ENCODE measurements at regions not wholly inside any gene's neighbourhood (a gene's known extent, or its start where the extent isn't known, plus 50 kb on each side); places are given as distances from the start of the nearest gene placed in this dataset.
"Not testable (repeated sequence)": the region's sequence is repeated elsewhere in the genome, so short reads cannot be mapped to it uniquely, and the experiment has no call there.

- ATAC-seq (replicated peaks in 6 of 8) = no peak
- WGBS, 10 experiments = 3 to 100% (median 90%) methylated on average over 2 to 5 of the region's 5 CpGs
- Histone ChIP-seq H3K4me3 (no peak overlapping the region), H3K4me1 (replicated peaks in 1 of 2) (no peaks in the 10 kb centered on the region), H3K27ac (no peak overlapping the region)
- in situ Hi-C loops (cut with MboI; ENCODE audit: low pct_unique_long_range_greater_than_20kb in 2 of 9, low sequenced_read_pairs in 9 of 9, unreplicated experiment in 9 of 9) = no loop called here
Measured at GRCh38 chr6:164057876-164058275, 643.4 kb downstream of the QKI start.

- no peak overlapping the region for H3K27ac ChIP-seq
- 20 to 100% (median 82%) methylated on average over 1 to 2 of the region's 4 CpGs; no CpG with 5 or more reads in 4 of the 10 experiments for WGBS, 10 experiments
- H3K4me3 ChIP-seq = no peak overlapping the region
- ATAC-seq (replicated peaks in 6 of 8) = no peak
- in situ Hi-C loops (cut with MboI; ENCODE audit: low pct_unique_long_range_greater_than_20kb in 2 of 9, low sequenced_read_pairs in 9 of 9, unreplicated experiment in 9 of 9) = no loop called here
- peaks cover 3 to 22% of the 10 kb centered on the region in 2 donors for H3K4me1 ChIP-seq (replicated peaks in 1 of 2)
Measured at GRCh38 chr6:164051427-164051826, 636.9 kb downstream of the QKI start.

GRCh38 chr6:164049517-164049988 lies 635.0 kb downstream of the QKI start:
- Histone ChIP-seq H3K4me1 (replicated peaks in 1 of 2) (peaks cover 3 to 22% of the 10 kb centered on the region in 2 donors), H3K4me3 (no peak overlapping the region), H3K27ac (no peak overlapping the region)
- WGBS, 10 experiments = 0 to 66% (median 45%) methylated on average over 1 to 2 of the region's 2 CpGs; no CpG with 5 or more reads in 2 of the 10 experiments
- peak in 5 of 8 experiments; percentile 88 to 92 (median 90) for ATAC-seq (replicated peaks in 6 of 8)
- in situ Hi-C loops (cut with MboI; ENCODE audit: low pct_unique_long_range_greater_than_20kb in 2 of 9, low sequenced_read_pairs in 9 of 9, unreplicated experiment in 9 of 9) = no loop called here

GRCh38 chr6:164048840-164049516 lies 634.5 kb downstream of the QKI start:
- Histone ChIP-seq H3K4me3 (no peak overlapping the region), H3K4me1 (replicated peaks in 1 of 2) (peaks cover 3 to 22% of the 10 kb centered on the region in 2 donors), H3K27ac (peak overlapping the region in 1 of 2 donors; percentile 56)
- in situ Hi-C loops (cut with MboI; ENCODE audit: low pct_unique_long_range_greater_than_20kb in 2 of 9, low sequenced_read_pairs in 9 of 9, unreplicated experiment in 9 of 9) = no loop called here
- ATAC-seq (replicated peaks in 6 of 8) = peak in 5 of 8 experiments; percentile 66 to 73 (median 68)
- 20 to 100% (median 76%) methylated on average over 2 to 6 of the region's 6 CpGs for WGBS, 10 experiments

- WGBS, 10 experiments = 30 to 100% (median 67%) methylated on average over 1 of the region's 1 CpG; no CpG with 5 or more reads in 5 of the 10 experiments
- Histone ChIP-seq H3K4me3 (no peak overlapping the region), H3K4me1 (replicated peaks in 1 of 2) (peaks cover 3 to 16% of the 10 kb centered on the region in 2 donors), H3K27ac (no peak overlapping the region)
- in situ Hi-C loops (cut with MboI; ENCODE audit: low pct_unique_long_range_greater_than_20kb in 2 of 9, low sequenced_read_pairs in 9 of 9, unreplicated experiment in 9 of 9) = no loop called here
- no peak for ATAC-seq (replicated peaks in 6 of 8)
Measured at GRCh38 chr6:164045082-164045481, 630.6 kb downstream of the QKI start.

GRCh38 chr6:164043656-164044055 lies 629.1 kb downstream of the QKI start:
- H3K4me3 ChIP-seq; H3K4me1 ChIP-seq (replicated peaks in 1 of 2); in situ Hi-C loops (cut with MboI; ENCODE audit: low pct_unique_long_range_greater_than_20kb in 2 of 9, low sequenced_read_pairs in 9 of 9, unreplicated experiment in 9 of 9); ATAC-seq (replicated peaks in 6 of 8); H3K27ac ChIP-seq: not testable (repeated sequence)
- 0 to 100% (median 73%) methylated on average over 1 to 5 of the region's 5 CpGs; no CpG with 5 or more reads in 3 of the 10 experiments for WGBS, 10 experiments

GRCh38 chr6:164042212-164042611 lies 627.7 kb downstream of the QKI start:
- H3K4me1 ChIP-seq (replicated peaks in 1 of 2) = peaks cover 0 to 7% of the 10 kb centered on the region in 2 donors
- no peak for ATAC-seq (replicated peaks in 6 of 8)
- H3K27ac ChIP-seq = no peak overlapping the region
- in situ Hi-C loops (cut with MboI; ENCODE audit: low pct_unique_long_range_greater_than_20kb in 2 of 9, low sequenced_read_pairs in 9 of 9, unreplicated experiment in 9 of 9) = no loop called here
- WGBS, 10 experiments = 7 to 100% (median 50%) methylated on average over 1 to 4 of the region's 5 CpGs; no CpG with 5 or more reads in 4 of the 10 experiments
- no peak overlapping the region for H3K4me3 ChIP-seq

DNA sequence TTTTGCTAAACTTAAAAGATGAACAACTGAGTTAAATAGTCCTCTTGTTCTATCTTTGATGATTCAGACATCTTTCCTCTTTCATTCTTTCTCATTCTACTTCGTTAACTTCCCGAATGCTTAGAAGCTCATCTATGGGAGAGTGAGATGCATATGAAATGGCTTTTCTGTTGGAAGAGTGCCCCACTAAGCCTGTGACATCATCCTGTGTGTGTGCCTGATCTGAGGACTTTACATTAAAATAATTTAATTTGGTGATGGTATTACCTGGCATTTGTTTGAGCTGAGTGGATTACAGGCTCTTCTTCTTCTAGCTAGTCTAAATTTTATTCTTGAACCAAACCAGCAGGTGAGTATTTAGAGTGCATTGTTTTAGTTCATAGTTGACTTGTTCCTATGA lies 626.5 kb downstream of the QKI start:
- WGBS, 10 experiments = 0 to 100% (median 81%) methylated on average over 1 to 2 of the region's 2 CpGs; no CpG with 5 or more reads in 2 of the 10 experiments
- Histone ChIP-seq H3K4me1 (replicated peaks in 1 of 2) (peaks cover 4 to 18% of the 10 kb centered on the region in 2 donors), H3K4me3 (no peak overlapping the region), H3K27ac (no peak overlapping the region)
- ATAC-seq (replicated peaks in 6 of 8) = no peak
- in situ Hi-C loops (cut with MboI; ENCODE audit: low pct_unique_long_range_greater_than_20kb in 2 of 9, low sequenced_read_pairs in 9 of 9, unreplicated experiment in 9 of 9) = no loop called here

DNA sequence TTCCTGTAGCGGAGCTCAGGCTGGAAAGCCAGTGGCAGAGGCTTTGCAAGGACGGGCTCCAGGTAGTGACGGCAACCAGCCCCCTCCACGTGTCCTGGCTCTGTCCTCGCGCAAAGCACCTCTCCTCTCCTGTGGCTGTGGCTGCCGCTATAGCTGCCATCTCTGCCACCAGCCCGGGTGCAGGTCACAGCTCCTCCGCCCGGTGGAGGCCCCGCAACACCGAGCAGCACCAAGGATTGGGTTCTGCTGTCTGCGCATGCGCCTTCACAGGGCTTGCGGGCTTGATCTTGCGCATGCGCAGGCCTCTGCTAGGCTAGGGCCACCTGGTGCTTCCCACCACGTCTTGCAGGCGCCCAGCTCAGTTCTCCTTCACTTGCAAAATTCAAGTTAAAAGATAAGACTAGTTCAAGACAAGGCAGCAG lies 625.4 kb downstream of the QKI start:
- no peak overlapping the region for H3K27ac ChIP-seq
- no peak for ATAC-seq (replicated peaks in 6 of 8)
- in situ Hi-C loops (cut with MboI; ENCODE audit: low pct_unique_long_range_greater_than_20kb in 2 of 9, low sequenced_read_pairs in 9 of 9, unreplicated experiment in 9 of 9) = no loop called here
- peaks cover 4 to 23% of the 10 kb centered on the region in 2 donors for H3K4me1 ChIP-seq (replicated peaks in 1 of 2)
- WGBS, 10 experiments = 51 to 96% (median 82%) methylated on average over 2 to 7 of the region's 19 CpGs; no CpG with 5 or more reads in 7 of the 10 experiments
- no peak overlapping the region for H3K4me3 ChIP-seq

GRCh38 chr6:164037171-164037870 lies 622.8 kb downstream of the QKI start:
- no peak overlapping the region for H3K4me3 ChIP-seq
- in situ Hi-C loops (cut with MboI; ENCODE audit: low pct_unique_long_range_greater_than_20kb in 2 of 9, low sequenced_read_pairs in 9 of 9, unreplicated experiment in 9 of 9) = no loop called here
- no peak overlapping the region for H3K27ac ChIP-seq
- no peak for ATAC-seq (replicated peaks in 6 of 8)
- H3K4me1 ChIP-seq (replicated peaks in 1 of 2) = peaks cover 4 to 23% of the 10 kb centered on the region in 2 donors
- 35 to 100% (median 85%) methylated on average over 1 to 10 of the region's 10 CpGs for WGBS, 10 experiments

DNA sequence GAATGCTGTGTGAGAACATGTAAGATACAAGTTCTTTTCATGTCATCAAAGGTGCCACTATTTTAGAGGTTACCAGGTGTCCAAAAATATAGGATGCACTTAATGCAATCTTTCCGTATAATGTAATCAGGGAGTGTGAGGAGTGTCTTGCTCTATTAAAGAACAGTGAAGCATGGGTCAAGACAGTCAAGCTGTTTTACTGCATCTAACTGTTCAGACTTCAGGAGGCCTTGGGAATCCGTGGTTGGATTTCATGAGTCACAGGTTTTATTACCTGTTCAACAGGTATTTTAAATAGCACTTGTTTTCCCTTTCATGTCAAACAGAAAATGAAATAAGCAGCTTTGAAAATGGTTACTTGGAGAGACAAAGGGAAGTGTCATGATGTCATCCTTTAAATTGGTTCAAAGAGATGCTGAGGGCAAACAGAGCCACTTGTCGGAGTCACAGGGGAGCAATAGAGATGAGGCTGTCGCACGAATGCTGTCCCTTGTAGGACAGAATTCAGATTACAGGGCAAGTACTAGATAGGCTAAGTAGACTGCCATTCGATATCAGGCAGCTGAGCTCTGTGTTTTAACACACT lies 621.5 kb downstream of the QKI start:
- Histone ChIP-seq H3K4me1 (replicated peaks in 1 of 2) (peaks cover 4 to 23% of the 10 kb centered on the region in 2 donors), H3K4me3 (no peak overlapping the region), H3K27ac (no peak overlapping the region)
- in situ Hi-C loops (cut with MboI; ENCODE audit: low pct_unique_long_range_greater_than_20kb in 2 of 9, low sequenced_read_pairs in 9 of 9, unreplicated experiment in 9 of 9) = no loop called here
- 10 to 83% (median 57%) methylated on average over 1 to 6 of the region's 6 CpGs; no CpG with 5 or more reads in 2 of the 10 experiments for WGBS, 10 experiments
- ATAC-seq (replicated peaks in 6 of 8) = peak in 5 of 8 experiments; percentile 96 to 98 (median 96)

- H3K4me3 ChIP-seq = no peak overlapping the region
- WGBS, 10 experiments = 0 to 100% (median 60%) methylated on average over 1 to 2 of the region's 2 CpGs; no CpG with 5 or more reads in 1 of the 10 experiments
- H3K27ac ChIP-seq = no peak overlapping the region
- H3K4me1 ChIP-seq (replicated peaks in 1 of 2) = peaks cover 4 to 23% of the 10 kb centered on the region in 2 donors
- ATAC-seq (replicated peaks in 6 of 8) = no peak
- in situ Hi-C loops (cut with MboI; ENCODE audit: low pct_unique_long_range_greater_than_20kb in 2 of 9, low sequenced_read_pairs in 9 of 9, unreplicated experiment in 9 of 9) = no loop called here
Measured at GRCh38 chr6:164034602-164035140, 620.2 kb downstream of the QKI start.

GRCh38 chr6:164025180-164025579 lies 610.7 kb downstream of the QKI start:
- WGBS, 10 experiments = 40 to 100% (median 92%) methylated on average over 1 to 6 of the region's 6 CpGs
- H3K4me1 ChIP-seq (replicated peaks in 1 of 2) = peaks cover 6 to 11% of the 10 kb centered on the region in 2 donors
- ATAC-seq (replicated peaks in 6 of 8) = no peak
- no peak overlapping the region for H3K4me3 ChIP-seq
- H3K27ac ChIP-seq = no peak overlapping the region
- in situ Hi-C loops (cut with MboI; ENCODE audit: low pct_unique_long_range_greater_than_20kb in 2 of 9, low sequenced_read_pairs in 9 of 9, unreplicated experiment in 9 of 9) = no loop called here
